ENCODE measurements at regions not wholly inside any gene's neighbourhood (a gene's known extent, or its start where the extent isn't known, plus 50 kb on each side); places are given as distances from the start of the nearest gene placed in this dataset.

DNA sequence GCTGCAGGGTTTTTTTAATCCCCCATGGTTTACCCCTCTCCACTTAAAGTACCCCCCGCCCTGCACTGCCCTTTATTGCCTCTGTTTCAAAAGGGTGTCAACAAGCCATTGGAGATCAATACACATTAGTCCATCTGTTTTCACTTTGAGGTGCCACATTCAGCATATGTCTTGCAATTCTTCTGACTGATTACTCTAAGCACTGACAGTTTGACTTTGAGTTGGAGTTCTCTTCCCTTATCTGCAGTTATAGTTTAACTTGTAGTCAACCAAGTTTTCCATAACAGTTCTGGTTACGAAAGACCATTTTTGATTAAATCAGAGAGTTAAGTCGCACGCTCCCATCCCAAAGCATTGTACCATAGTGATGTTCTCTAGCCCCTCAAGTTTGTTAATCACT lies 260.8 kb upstream of the TBX3 start:
- no peak overlapping the region for H3K27ac Mint-ChIP-seq
- DNase-seq (ENCODE audit: low spot score, unreplicated experiment) = no peak
- peaks cover 17% of the 10 kb centered on the region for H3K4me1 Mint-ChIP-seq (ENCODE audit: low read depth)
- TF ChIP-seq, protein P1, sequence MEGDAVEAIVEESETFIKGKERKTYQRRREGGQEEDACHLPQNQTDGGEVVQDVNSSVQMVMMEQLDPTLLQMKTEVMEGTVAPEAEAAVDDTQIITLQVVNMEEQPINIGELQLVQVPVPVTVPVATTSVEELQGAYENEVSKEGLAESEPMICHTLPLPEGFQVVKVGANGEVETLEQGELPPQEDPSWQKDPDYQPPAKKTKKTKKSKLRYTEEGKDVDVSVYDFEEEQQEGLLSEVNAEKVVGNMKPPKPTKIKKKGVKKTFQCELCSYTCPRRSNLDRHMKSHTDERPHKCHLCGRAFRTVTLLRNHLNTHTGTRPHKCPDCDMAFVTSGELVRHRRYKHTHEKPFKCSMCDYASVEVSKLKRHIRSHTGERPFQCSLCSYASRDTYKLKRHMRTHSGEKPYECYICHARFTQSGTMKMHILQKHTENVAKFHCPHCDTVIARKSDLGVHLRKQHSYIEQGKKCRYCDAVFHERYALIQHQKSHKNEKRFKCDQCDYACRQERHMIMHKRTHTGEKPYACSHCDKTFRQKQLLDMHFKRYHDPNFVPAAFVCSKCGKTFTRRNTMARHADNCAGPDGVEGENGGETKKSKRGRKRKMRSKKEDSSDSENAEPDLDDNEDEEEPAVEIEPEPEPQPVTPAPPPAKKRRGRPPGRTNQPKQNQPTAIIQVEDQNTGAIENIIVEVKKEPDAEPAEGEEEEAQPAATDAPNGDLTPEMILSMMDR (IDR thresholded peaks at IDR 0.05; ENCODE audit: unreplicated experiment) = no peak
- H3K9me3 Mint-ChIP-seq (ENCODE audit: low read depth) = no peaks in the 10 kb centered on the region
- H3K4me3 Mint-ChIP-seq (ENCODE audit: low read depth) = no peak overlapping the region
- H3K36me3 Mint-ChIP-seq (ENCODE audit: insufficient read depth) = no peaks in the 10 kb centered on the region
- H3K27me3 Mint-ChIP-seq = peaks cover 40% of the 10 kb centered on the region

DNA sequence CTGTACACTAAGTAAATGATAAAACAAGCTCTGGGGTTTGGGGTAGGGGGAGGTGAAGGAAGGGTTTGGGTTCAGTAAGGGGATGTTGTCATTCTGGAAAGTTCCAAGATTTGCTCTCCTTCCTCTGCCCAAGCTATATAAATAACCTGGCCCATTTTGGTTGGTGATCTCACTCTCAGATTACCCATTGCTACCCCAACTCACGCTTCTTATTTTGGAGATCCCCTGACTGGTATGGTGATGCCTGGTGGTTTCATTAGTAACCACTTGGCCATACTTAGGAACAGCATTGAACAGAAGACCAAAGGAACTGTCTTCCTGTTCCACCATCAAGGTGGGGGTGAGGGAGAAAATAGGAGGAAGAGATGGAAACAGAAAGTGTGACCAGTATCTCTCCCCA lies 259.6 kb upstream of the TBX3 start:
- TF ChIP-seq, protein P1 (IDR thresholded peaks at IDR 0.05; ENCODE audit: unreplicated experiment) = no peak
- Mint-ChIP-seq H3K4me1 (ENCODE audit: low read depth) (peaks cover 21% of the 10 kb centered on the region), H3K9me3 (ENCODE audit: low read depth) (no peaks in the 10 kb centered on the region), H3K27ac (no peak overlapping the region), H3K27me3 (peaks cover 31% of the 10 kb centered on the region), H3K4me3 (ENCODE audit: low read depth) (no peak overlapping the region), H3K36me3 (ENCODE audit: insufficient read depth) (no peaks in the 10 kb centered on the region)
- no peak for DNase-seq (ENCODE audit: low spot score, unreplicated experiment)

DNA sequence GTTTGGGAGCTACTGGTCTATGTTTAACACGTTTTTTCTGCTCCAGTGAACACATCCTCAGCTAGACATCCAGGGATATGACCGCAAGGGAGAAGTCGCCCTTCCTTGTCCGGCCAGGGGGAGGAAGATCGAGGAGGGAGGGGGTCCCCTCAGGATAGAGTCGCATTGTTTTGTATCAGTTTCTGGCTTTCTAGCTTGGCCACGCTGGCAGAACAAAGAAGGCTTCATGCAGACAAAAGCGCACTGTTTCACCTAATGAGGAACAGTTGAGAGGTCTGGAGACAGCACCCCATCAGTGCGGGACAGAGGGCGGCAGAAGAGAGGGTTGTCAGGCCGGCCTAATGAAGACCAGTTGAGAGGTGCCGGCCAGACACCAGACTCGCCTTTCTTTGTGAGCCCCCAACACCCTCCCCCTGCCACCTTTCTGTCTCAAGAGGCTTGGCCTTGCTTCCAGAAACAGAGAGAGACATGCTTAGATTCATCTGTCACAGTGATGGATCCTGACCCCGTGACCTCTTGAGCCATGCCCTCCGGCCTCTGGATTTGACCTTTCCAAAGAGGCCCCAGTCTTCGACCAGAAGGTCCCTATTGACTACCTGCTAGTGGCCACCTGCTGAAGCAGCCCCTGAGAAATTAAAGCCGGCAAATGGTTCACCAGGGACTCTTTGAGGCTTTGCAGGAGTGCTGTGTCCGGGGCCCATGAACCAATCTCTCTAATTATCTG lies 254.7 kb upstream of the TBX3 start:
- TF ChIP-seq, protein P1 (IDR thresholded peaks at IDR 0.05; ENCODE audit: unreplicated experiment) = no peak
- peaks cover 26% of the 10 kb centered on the region for H3K27me3 Mint-ChIP-seq
- H3K9me3 Mint-ChIP-seq (ENCODE audit: low read depth) = no peaks in the 10 kb centered on the region
- no peaks in the 10 kb centered on the region for H3K36me3 Mint-ChIP-seq (ENCODE audit: insufficient read depth)
- H3K27ac Mint-ChIP-seq = no peak overlapping the region
- DNase-seq (ENCODE audit: low spot score, unreplicated experiment) = no peak
- H3K4me1 Mint-ChIP-seq (ENCODE audit: low read depth) = peaks cover 20% of the 10 kb centered on the region
- no peak overlapping the region for H3K4me3 Mint-ChIP-seq (ENCODE audit: low read depth)

DNA sequence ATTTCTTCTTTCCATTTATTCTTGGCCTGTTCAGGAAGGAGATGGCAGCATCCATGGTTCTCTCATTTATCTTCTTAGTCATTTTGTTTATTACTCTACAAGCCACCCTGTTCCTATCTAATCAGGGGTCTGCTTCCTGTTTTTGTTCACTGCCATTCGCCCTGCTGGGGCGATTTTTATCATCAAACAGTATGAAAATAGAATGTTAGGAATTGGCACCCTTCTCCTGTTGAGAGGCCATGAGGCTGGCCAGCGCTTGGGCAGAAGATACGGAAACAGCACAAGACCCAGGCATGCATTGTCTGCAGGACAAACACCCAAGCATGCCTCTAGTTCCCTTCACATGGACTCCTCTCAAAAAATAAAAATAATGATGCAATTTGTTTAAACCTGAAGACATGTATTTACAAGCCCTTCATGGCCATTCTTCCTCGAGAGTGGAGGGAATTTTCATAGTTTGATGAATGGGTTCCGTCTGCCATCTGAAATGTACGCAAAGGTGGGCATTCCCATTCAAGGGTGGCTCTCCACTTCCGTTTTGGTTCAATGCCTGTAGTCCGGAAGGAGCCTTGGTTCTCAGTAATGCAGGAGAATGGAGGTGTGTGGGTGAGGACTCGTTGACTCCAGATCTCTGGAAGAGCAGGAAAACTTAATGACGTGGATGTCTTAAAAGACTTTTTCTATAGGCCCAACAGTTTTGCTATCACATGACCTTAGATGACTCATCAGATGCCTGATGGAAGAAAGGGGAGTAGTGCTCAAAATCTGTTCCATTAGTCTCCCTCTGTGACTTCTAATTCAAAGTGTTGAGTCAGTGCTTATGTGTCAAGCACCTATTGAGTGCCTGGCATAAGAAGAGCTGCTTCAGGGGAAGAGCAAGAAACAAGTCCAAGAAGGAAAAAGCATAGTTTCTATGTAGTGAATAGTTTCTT lies 252.4 kb upstream of the TBX3 start:
- Mint-ChIP-seq H3K36me3 (ENCODE audit: insufficient read depth) (no peaks in the 10 kb centered on the region), H3K4me1 (ENCODE audit: low read depth) (peaks cover 15% of the 10 kb centered on the region), H3K27ac (no peak overlapping the region), H3K27me3 (peaks cover 9% of the 10 kb centered on the region), H3K4me3 (ENCODE audit: low read depth) (no peak overlapping the region), H3K9me3 (ENCODE audit: low read depth) (no peaks in the 10 kb centered on the region)
- TF ChIP-seq, protein P1 (IDR thresholded peaks at IDR 0.05; ENCODE audit: unreplicated experiment) = no peak
- DNase-seq (ENCODE audit: low spot score, unreplicated experiment) = no peak

DNA sequence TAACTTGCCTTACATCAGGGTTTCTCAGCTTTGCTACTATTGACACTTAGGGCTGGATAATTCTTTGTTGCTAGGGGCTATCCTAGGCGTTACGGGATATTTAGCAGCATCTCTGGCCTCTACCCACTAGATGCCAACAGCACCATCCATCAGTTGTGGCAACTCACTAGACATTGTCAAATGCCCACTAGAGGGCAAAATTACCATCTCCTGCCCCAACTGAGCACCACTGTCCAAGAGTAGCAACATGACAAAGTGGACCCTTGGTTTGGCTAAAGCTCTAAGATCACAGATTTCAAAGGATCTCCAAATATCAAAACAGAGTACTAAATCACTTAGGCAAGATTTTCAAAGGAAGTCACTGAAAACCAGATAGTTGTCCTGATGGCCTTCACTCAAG lies 251.7 kb upstream of the TBX3 start:
- H3K4me3 Mint-ChIP-seq (ENCODE audit: low read depth) = no peak overlapping the region
- H3K27ac Mint-ChIP-seq = no peak overlapping the region
- H3K9me3 Mint-ChIP-seq (ENCODE audit: low read depth) = peaks cover 6% of the 10 kb centered on the region
- DNase-seq (ENCODE audit: low spot score, unreplicated experiment) = no peak
- no peaks in the 10 kb centered on the region for H3K36me3 Mint-ChIP-seq (ENCODE audit: insufficient read depth)
- TF ChIP-seq, protein P1 (IDR thresholded peaks at IDR 0.05; ENCODE audit: unreplicated experiment) = no peak
- peaks cover 15% of the 10 kb centered on the region for H3K4me1 Mint-ChIP-seq (ENCODE audit: low read depth)
- H3K27me3 Mint-ChIP-seq = peaks cover 1% of the 10 kb centered on the region
